IMR-90 (cell line): ENCODE measurements at regions not wholly inside any gene's neighbourhood (a gene's known extent, or its start where the extent isn't known, plus 50 kb on each side); places are given as distances from the start of the nearest gene placed in this dataset.

Experiments used
- ATAC-seq: fragments of 200-7000 bp; cut with Tn5 transposase; 2 replicates; pipeline ENCODE4 v1.9.1; 2020; ENCODE audit warnings: low read depth, mild to moderate bottlenecking, moderate library complexity
- BruUV-seq: library from RNA; stranded (reverse); fragments of 400-500 nt; replicated peaks from 2 replicates; lab custom pipeline; 2021; lab: Mats Ljungman, UMichigan
- CTCF ChIA-PET: fragments of 300-600 bp; formaldehyde crosslinking; extraction: SDS; loops from one replicate; lab custom pipeline; 2021; ENCODE audit warnings: antibody characterized with exemption; lab: Yijun Ruan, JAX
- POLR2A ChIA-PET: fragments of 300-600 bp; sonication (Branson Sonifier 250); formaldehyde crosslinking; loops from one replicate; lab custom pipeline; 2022; ENCODE audit warnings: antibody characterized with exemption; ENCODE audit not compliant: unreplicated experiment; lab: Charles Lee
- DNase-seq: peaks from one replicate; pipeline ENCODE4 v3.0.0; 2013
- H2AFZ ChIP-seq: replicated peaks from 2 replicates; pipeline ENCODE3; 2013; ENCODE audit warnings: low read length, mild to moderate bottlenecking; ENCODE audit not compliant: poor library complexity
- H2AK5ac ChIP-seq: 2 replicates; pipeline ENCODE4 v1.6.1; 2013; ENCODE audit warnings: low read depth, low read length, inconsistent platforms
- H2AK9ac ChIP-seq: replicated peaks from 2 replicates; pipeline ENCODE3; 2013; ENCODE audit warnings: mild to moderate bottlenecking, low read depth, low read length, moderate library complexity; ENCODE audit not compliant: poor library complexity
- H2BK120ac ChIP-seq: 2 replicates; pipeline ENCODE4 v1.6.1; 2013; ENCODE audit warnings: low read depth, low read length, inconsistent platforms
- H2BK15ac ChIP-seq: 3 replicates; pipeline ENCODE4 v1.6.1; 2013; ENCODE audit warnings: low read depth, low read length, inconsistent platforms
- H2BK20ac ChIP-seq: 2 replicates; pipeline ENCODE4 v1.6.1; 2013; ENCODE audit warnings: low read depth, mild to moderate bottlenecking, inconsistent platforms, low read length, moderate library complexity
- H2BK5ac ChIP-seq: 2 replicates; pipeline ENCODE4 v1.6.1; 2013; ENCODE audit warnings: mild to moderate bottlenecking, low read depth, low read length, inconsistent platforms; ENCODE audit not compliant: poor library complexity, severe bottlenecking
- H3K14ac ChIP-seq: replicated peaks from 2 replicates; pipeline ENCODE4 v1.6.1; 2013; ENCODE audit warnings: low read depth, low read length, inconsistent platforms
- H3K18ac ChIP-seq: 2 replicates; pipeline ENCODE4 v1.6.1; 2013; ENCODE audit warnings: low read depth, low read length, control low read depth
- H3K23ac ChIP-seq: 2 replicates; pipeline ENCODE4 v1.6.1; 2013; ENCODE audit warnings: low read depth, low read length, inconsistent platforms
- H3K27ac ChIP-seq: 2 replicates; pipeline ENCODE4 v1.5.1; 2013; ENCODE audit warnings: mild to moderate bottlenecking, control low read depth, low read length; ENCODE audit not compliant: insufficient read depth
- H3K27me3 ChIP-seq: 2 replicates; pipeline ENCODE4 v1.6.1; 2013; ENCODE audit warnings: low read length; ENCODE audit not compliant: control insufficient read depth, insufficient read depth
- H3K36me3 ChIP-seq: 2 replicates; pipeline ENCODE4 v1.6.1; 2013; ENCODE audit warnings: low read length, mixed read lengths; ENCODE audit not compliant: control insufficient read depth, insufficient read depth
- H3K4ac ChIP-seq: 2 replicates; pipeline ENCODE4 v1.6.1; 2013; ENCODE audit warnings: low read depth, low read length, inconsistent platforms
- H3K4me1 ChIP-seq: 2 replicates; pipeline ENCODE4 v1.6.1; 2013; ENCODE audit warnings: low read length, mixed read lengths; ENCODE audit not compliant: control insufficient read depth, insufficient read depth
- H3K4me2 ChIP-seq: 2 replicates; pipeline ENCODE4 v1.6.1; 2013; ENCODE audit warnings: low read depth, mild to moderate bottlenecking, control low read depth, low read length, moderate library complexity
- H3K4me3 ChIP-seq: 2 replicates; pipeline ENCODE4 v1.5.1; 2013; ENCODE audit warnings: low read depth, mild to moderate bottlenecking, control low read depth, low read length, moderate library complexity; ENCODE audit not compliant: insufficient read depth
- H3K56ac ChIP-seq: 2 replicates; pipeline ENCODE4 v1.6.1; 2013; ENCODE audit warnings: low read length, inconsistent platforms; ENCODE audit not compliant: insufficient read depth; ENCODE audit errors: extremely low read depth
- H3K79me1 ChIP-seq, 2 experiments: 2 replicates each; pipeline ENCODE4 v1.6.1; 2013; ENCODE audit warnings: low read length in 2 of 2, inconsistent platforms in 1 of 2, low read depth in 1 of 2
- H3K9ac ChIP-seq: 2 replicates; pipeline ENCODE4 v1.6.1; 2013; ENCODE audit warnings: low read depth, low read length, control low read depth
- H3K9me1 ChIP-seq: 2 replicates; pipeline ENCODE4 v1.6.1; 2013; ENCODE audit warnings: low read length, inconsistent platforms; ENCODE audit not compliant: insufficient read depth
- H3K9me3 ChIP-seq: 2 replicates; pipeline ENCODE4 v1.6.1; 2013; ENCODE audit warnings: low read length; ENCODE audit not compliant: control insufficient read depth, insufficient read depth
- H4K20me1 ChIP-seq: 2 replicates; pipeline ENCODE4 v1.6.1; 2013; ENCODE audit warnings: low read length, inconsistent platforms; ENCODE audit not compliant: insufficient read depth
- H4K5ac ChIP-seq: 2 replicates; pipeline ENCODE4 v1.6.1; 2013; ENCODE audit warnings: mild to moderate bottlenecking, low read depth, low read length, control low read depth
- H4K8ac ChIP-seq, 2 experiments: 2 replicates each; pipeline ENCODE4 v1.6.1; 2013; ENCODE audit warnings: low read depth in 2 of 2, low read length in 2 of 2, control low read depth in 1 of 2, inconsistent platforms in 1 of 2
- H4K91ac ChIP-seq: 2 replicates; pipeline ENCODE4 v1.6.1; 2013; ENCODE audit warnings: low read depth, low read length, inconsistent platforms; ENCODE audit not compliant: insufficient read depth
- BHLHE40 ChIP-seq: fragments of 150-350 bp; IDR thresholded peaks from 2 replicates; pipeline ENCODE4 v1.6.1; 2016; ENCODE audit warnings: mild to moderate bottlenecking, low read depth, low read length
- CEBPB ChIP-seq: IDR thresholded peaks from 2 replicates; pipeline ENCODE4 v1.6.1; 2012; ENCODE audit warnings: low read depth, low read length, improper control_type of control experiment
- CHD1 ChIP-seq: IDR thresholded peaks from 2 replicates; pipeline ENCODE4 v1.6.1; 2012; ENCODE audit warnings: low read depth, low read length, improper control_type of control experiment
- ELK1 ChIP-seq: fragments of 150-350 bp; IDR thresholded peaks from 2 replicates; pipeline ENCODE4 v1.6.1; 2016; ENCODE audit warnings: low read depth, mild to moderate bottlenecking, low read length, moderate library complexity, borderline replicate concordance
- FOS ChIP-seq: fragments of 150-350 bp; IDR thresholded peaks from 2 replicates; pipeline ENCODE4 v1.6.1; 2016; ENCODE audit warnings: low read depth, low read length
- MAFK ChIP-seq: IDR thresholded peaks from 2 replicates; pipeline ENCODE4 v1.6.1; 2012; ENCODE audit warnings: low read depth, low read length, improper control_type of control experiment
- MAZ ChIP-seq: IDR thresholded peaks from 2 replicates; pipeline ENCODE4 v1.6.1; 2012; ENCODE audit warnings: low read depth, mild to moderate bottlenecking, low read length, improper control_type of control experiment, moderate library complexity, borderline replicate concordance
- MXI1 ChIP-seq: IDR thresholded peaks from 2 replicates; pipeline ENCODE4 v1.6.1; 2012; ENCODE audit warnings: low read depth, mild to moderate bottlenecking, low read length, moderate library complexity, borderline replicate concordance
- NFE2L2 ChIP-seq: fragments of 150-350 bp; IDR thresholded peaks from 2 replicates; pipeline ENCODE4 v1.6.1; 2016; ENCODE audit warnings: low read depth, mild to moderate bottlenecking, low read length
- POLR2A ChIP-seq: IDR thresholded peaks from 2 replicates; pipeline ENCODE4 v1.6.1; 2012; ENCODE audit warnings: mild to moderate bottlenecking, low read depth, low read length
- RAD21 ChIP-seq: IDR thresholded peaks from 2 replicates; pipeline ENCODE4 v1.6.1; 2012; ENCODE audit warnings: low read length, improper control_type of control experiment
- RCOR1 ChIP-seq: IDR thresholded peaks from 2 replicates; pipeline ENCODE4 v1.6.1; 2012; ENCODE audit warnings: mild to moderate bottlenecking, low read length, improper control_type of control experiment; ENCODE audit not compliant: insufficient replicate concordance
- RFX5 ChIP-seq: IDR thresholded peaks from 2 replicates; pipeline ENCODE4 v1.8.0; 2012; ENCODE audit warnings: low read depth, mild to moderate bottlenecking, low read length, moderate library complexity
- SMC3 ChIP-seq: fragments of 150-350 bp; IDR thresholded peaks from 2 replicates; pipeline ENCODE4 v1.6.1; 2016; ENCODE audit warnings: low read depth, mild to moderate bottlenecking, antibody characterized with exemption, low read length, moderate library complexity
- USF2 ChIP-seq: fragments of 150-350 bp; IDR thresholded peaks from 2 replicates; pipeline ENCODE4 v1.6.1; 2017; ENCODE audit warnings: mild to moderate bottlenecking, antibody characterized with exemption, low read length, low read depth
- dilution Hi-C: fragments of 300-500 bp; cut with HindIII; formaldehyde crosslinking; loops from one replicate; pipeline ENCODE4 v1.14.3; 2018; ENCODE audit warnings: low sequenced_read_pairs; ENCODE audit not compliant: unreplicated experiment
- in situ Hi-C: fragments of 300-500 bp; cut with MboI; formaldehyde crosslinking; loops from 3 replicates; pipeline ENCODE4 v1.14.3; 2019; ENCODE audit warnings: low sequenced_read_pairs, inconsistent platforms, mixed read lengths
- intact Hi-C: fragments of 100-400 bp; cut with micrococcal nuclease; formaldehyde crosslinking; loops from 2 replicates; pipeline ENCODE4 v1.10.0; 2022
- TF ChIP-seq, protein P1 (sequence below): conservative IDR thresholded peaks from 2 replicates; pipeline ENCODE4 v1.5.1; 2012; ENCODE audit warnings: mild to moderate bottlenecking, low read depth, low read length, improper control_type of control experiment

DNA sequence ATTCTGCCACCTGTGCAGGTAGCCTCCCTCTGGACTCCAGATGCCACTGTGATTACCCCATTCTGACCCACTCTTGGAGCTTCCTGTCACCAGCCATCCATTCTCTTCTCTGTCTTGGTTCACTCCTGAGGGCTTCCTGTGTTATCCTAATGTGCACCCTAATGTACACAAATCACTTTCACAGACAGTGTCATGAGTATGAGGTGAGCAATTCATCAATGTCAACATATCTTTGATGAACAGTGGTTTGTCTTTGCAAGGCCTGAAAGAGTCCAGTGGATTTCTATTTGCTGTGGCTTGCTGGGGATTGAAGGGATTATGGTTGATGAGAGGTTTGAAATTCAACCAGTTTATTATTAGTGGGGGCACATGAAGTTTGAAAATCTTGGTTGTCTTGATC, 63.8 kb upstream of the EEF1E1 start:
- Histone ChIP-seq H3K56ac (no peak overlapping the region), H3K9me3 (no peaks in the 10 kb centered on the region), H2BK15ac (no peak overlapping the region), H3K14ac (no peak overlapping the region), H2BK5ac (no peak overlapping the region), H3K18ac (no peak overlapping the region), H4K8ac (no peak overlapping the region), H3K36me3 (no peaks in the 10 kb centered on the region), H4K5ac (no peak overlapping the region), H2AK9ac (no peak overlapping the region), H4K91ac (no peak overlapping the region), H3K27me3 (no peaks in the 10 kb centered on the region), H3K79me1 (no peaks in the 10 kb centered on the region), H2AFZ (no peak overlapping the region), H3K23ac (no peak overlapping the region), H3K9me1 (no peaks in the 10 kb centered on the region), H3K4ac (no peak overlapping the region), H2BK20ac (no peak overlapping the region), H3K4me3 (no peak overlapping the region), H3K27ac (no peak overlapping the region), H2BK120ac (no peak overlapping the region), H3K4me2 (no peak overlapping the region), H2AK5ac (no peak overlapping the region), H3K9ac (no peak overlapping the region), H4K20me1 (no peaks in the 10 kb centered on the region), H3K4me1 (no peaks in the 10 kb centered on the region)
- in situ Hi-C loops = no loop called here
- CTCF ChIA-PET = no interaction called here
- intact Hi-C loops = no loop called here
- DNase-seq = no peak
- no peak for ATAC-seq
- BruUV-seq = no TSS peak
- dilution Hi-C loops = no loop called here
- no peak for TF ChIP-seq RCOR1
- TF ChIP-seq USF2 = no peak
- no peak for TF ChIP-seq BHLHE40
- TF ChIP-seq, protein P1, sequence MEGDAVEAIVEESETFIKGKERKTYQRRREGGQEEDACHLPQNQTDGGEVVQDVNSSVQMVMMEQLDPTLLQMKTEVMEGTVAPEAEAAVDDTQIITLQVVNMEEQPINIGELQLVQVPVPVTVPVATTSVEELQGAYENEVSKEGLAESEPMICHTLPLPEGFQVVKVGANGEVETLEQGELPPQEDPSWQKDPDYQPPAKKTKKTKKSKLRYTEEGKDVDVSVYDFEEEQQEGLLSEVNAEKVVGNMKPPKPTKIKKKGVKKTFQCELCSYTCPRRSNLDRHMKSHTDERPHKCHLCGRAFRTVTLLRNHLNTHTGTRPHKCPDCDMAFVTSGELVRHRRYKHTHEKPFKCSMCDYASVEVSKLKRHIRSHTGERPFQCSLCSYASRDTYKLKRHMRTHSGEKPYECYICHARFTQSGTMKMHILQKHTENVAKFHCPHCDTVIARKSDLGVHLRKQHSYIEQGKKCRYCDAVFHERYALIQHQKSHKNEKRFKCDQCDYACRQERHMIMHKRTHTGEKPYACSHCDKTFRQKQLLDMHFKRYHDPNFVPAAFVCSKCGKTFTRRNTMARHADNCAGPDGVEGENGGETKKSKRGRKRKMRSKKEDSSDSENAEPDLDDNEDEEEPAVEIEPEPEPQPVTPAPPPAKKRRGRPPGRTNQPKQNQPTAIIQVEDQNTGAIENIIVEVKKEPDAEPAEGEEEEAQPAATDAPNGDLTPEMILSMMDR = no peak
- no peak for TF ChIP-seq CEBPB
- TF ChIP-seq ELK1 = no peak
- TF ChIP-seq POLR2A = no peak
- no peak for TF ChIP-seq FOS
- no peak for TF ChIP-seq CHD1
- no peak for TF ChIP-seq MAFK
- no peak for TF ChIP-seq MXI1
- no peak for TF ChIP-seq MAZ
- no peak for TF ChIP-seq RAD21
- no peak for TF ChIP-seq SMC3
- no peak for TF ChIP-seq NFE2L2
- no peak for TF ChIP-seq RFX5
- POLR2A ChIA-PET = no interaction called here
